ENCODE measurements at regions not wholly inside any gene's neighbourhood (a gene's known extent, or its start where the extent isn't known, plus 50 kb on each side); places are given as distances from the start of the nearest gene placed in this dataset.

GRCh38 chr1:108043707-108044106 is 78.7 kb upstream of the VAV3 start:
- Histone ChIP-seq H3K36me3 (no peaks in the 10 kb centered on the region), H3K4me3 (ENCODE audit: low read depth, low read length) (no peak overlapping the region), H3K9me3 (no peaks in the 10 kb centered on the region), H3K27me3 (peaks cover 12% of the 10 kb centered on the region), H3K4me1 (no peaks in the 10 kb centered on the region)
- no peak for DNase-seq
- TF ChIP-seq, protein P1, sequence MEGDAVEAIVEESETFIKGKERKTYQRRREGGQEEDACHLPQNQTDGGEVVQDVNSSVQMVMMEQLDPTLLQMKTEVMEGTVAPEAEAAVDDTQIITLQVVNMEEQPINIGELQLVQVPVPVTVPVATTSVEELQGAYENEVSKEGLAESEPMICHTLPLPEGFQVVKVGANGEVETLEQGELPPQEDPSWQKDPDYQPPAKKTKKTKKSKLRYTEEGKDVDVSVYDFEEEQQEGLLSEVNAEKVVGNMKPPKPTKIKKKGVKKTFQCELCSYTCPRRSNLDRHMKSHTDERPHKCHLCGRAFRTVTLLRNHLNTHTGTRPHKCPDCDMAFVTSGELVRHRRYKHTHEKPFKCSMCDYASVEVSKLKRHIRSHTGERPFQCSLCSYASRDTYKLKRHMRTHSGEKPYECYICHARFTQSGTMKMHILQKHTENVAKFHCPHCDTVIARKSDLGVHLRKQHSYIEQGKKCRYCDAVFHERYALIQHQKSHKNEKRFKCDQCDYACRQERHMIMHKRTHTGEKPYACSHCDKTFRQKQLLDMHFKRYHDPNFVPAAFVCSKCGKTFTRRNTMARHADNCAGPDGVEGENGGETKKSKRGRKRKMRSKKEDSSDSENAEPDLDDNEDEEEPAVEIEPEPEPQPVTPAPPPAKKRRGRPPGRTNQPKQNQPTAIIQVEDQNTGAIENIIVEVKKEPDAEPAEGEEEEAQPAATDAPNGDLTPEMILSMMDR (IDR thresholded peaks at IDR 0.05; ENCODE audit: low read depth, low read length), result no peak

DNA sequence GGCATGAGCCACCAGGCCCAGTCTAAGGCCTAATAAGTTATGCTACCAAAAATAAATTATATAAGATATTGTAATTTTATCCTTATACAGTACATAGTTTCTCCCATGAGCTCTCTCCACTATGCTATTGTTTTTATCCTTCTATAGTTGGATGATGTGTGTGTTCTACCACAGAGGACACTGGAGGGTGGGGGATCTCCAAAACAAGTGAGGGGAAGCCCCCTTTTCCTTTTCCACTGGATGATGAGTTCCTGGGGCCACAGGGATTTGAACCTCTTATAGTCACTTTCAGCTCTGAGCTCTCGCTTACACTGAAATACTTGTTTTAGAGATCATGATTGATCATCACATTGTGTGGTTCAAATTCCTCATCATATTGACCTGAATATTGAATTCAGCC is 77.6 kb upstream of the VAV3 start:
- Histone ChIP-seq H3K27me3 (peaks cover 12% of the 10 kb centered on the region), H3K9me3 (no peaks in the 10 kb centered on the region), H3K36me3 (no peaks in the 10 kb centered on the region), H3K4me3 (ENCODE audit: low read depth, low read length) (no peak overlapping the region), H3K4me1 (no peaks in the 10 kb centered on the region)
- no peak for DNase-seq
- TF ChIP-seq, protein P1 (IDR thresholded peaks at IDR 0.05; ENCODE audit: low read depth, low read length), result no peak

DNA sequence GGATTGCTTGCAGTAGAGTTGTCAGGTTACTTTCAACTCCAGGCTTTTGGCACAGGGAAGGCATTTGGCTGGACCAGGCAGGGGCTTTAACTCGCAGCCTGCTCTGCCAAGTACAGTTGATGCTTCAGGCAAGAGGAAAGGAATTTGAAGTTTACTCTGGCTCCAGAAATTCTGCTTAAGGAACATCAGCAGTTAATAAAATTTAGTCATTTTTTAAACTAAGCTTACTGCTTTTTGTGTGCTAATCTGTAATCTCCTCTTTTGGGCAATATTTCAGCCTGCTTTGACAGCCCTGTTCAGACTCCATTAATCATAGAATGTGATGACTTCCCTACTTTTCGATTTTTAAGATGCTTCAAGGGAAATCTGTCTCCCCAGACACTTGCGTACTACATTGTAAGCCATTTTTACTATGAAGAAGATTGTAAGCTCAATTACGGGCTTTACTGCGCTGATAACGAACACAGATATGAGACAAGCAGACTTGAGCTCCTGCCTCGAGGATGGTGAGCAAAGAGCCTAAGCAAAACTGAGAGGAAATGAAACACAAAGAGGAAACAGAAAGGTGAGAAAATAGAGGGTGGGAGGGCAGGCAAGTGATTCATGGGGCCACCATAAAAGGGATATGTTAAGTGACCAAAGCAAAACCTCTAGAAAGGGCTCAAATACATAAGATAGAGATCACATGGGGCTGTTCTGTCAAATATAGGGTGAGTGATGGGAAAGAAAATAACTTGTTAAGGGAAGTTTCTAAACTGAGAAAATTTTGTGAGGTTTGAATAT is 76.6 kb upstream of the VAV3 start:
- no peak for DNase-seq
- TF ChIP-seq, protein P1 (IDR thresholded peaks at IDR 0.05; ENCODE audit: low read depth, low read length), result no peak
- no peak overlapping the region for H3K4me3 ChIP-seq (ENCODE audit: low read depth, low read length)

GRCh38 chr1:108038653-108039236 is 73.8 kb upstream of the VAV3 start:
- no peaks in the 10 kb centered on the region for H3K4me1 ChIP-seq
- H3K36me3 ChIP-seq, result no peaks in the 10 kb centered on the region
- DNase-seq, result no peak
- peaks cover 8% of the 10 kb centered on the region for H3K27me3 ChIP-seq
- no peaks in the 10 kb centered on the region for H3K9me3 ChIP-seq
- TF ChIP-seq, protein P1 (IDR thresholded peaks at IDR 0.05; ENCODE audit: low read depth, low read length), result no peak
- no peak overlapping the region for H3K4me3 ChIP-seq (ENCODE audit: low read depth, low read length)

More for the DNA sequence above, 76.6 kb upstream of the VAV3 start:
- H3K9me3 ChIP-seq, result no peaks in the 10 kb centered on the region
- H3K36me3 ChIP-seq, result no peaks in the 10 kb centered on the region
- peaks cover 12% of the 10 kb centered on the region for H3K27me3 ChIP-seq
- H3K4me1 ChIP-seq, result no peaks in the 10 kb centered on the region

GRCh38 chr1:108036796-108037562 is 72.0 kb upstream of the VAV3 start:
- H3K36me3 ChIP-seq, result no peaks in the 10 kb centered on the region
- no peak for DNase-seq
- TF ChIP-seq, protein P1 (IDR thresholded peaks at IDR 0.05; ENCODE audit: low read depth, low read length), result no peak

More at GRCh38 chr1:108036796-108037562, 72.0 kb upstream of the VAV3 start:
- H3K4me1 ChIP-seq, result no peaks in the 10 kb centered on the region
- no peak overlapping the region for H3K4me3 ChIP-seq (ENCODE audit: low read depth, low read length)
- H3K9me3 ChIP-seq, result no peaks in the 10 kb centered on the region
- peaks cover 8% of the 10 kb centered on the region for H3K27me3 ChIP-seq
